H1 (cell line): ENCODE measurements at regions not wholly inside any gene's neighbourhood (a gene's known extent, or its start where the extent isn't known, plus 50 kb on each side); places are given as distances from the start of the nearest gene placed in this dataset.

ENCODE experiments used
- CTCF ChIA-PET: fragments of 300-600 bp; sonication (Branson Sonifier 250); formaldehyde crosslinking; loops from one replicate; lab custom pipeline; 2021; ENCODE audit not compliant: partially characterized antibody; lab: Charles Lee
- POLR2A ChIA-PET: fragments of 300-600 bp; sonication (Branson Sonifier 250); formaldehyde crosslinking; loops from one replicate; lab custom pipeline; 2021; ENCODE audit warnings: inconsistent platforms; ENCODE audit not compliant: partially characterized antibody; lab: Charles Lee
- DNase-seq, 2 experiments: peaks; one replicate each; pipeline versions ENCODE4 v3.0.0 to v3.0.0-alpha.2; 2010 to 2022; ENCODE audit warnings: low spot score in 2 of 2, low read depth in 1 of 2, mixed read lengths in 1 of 2
- FAIRE-seq: peaks from 2 replicates; lab custom pipeline; 2011; peaks lifted over from hg19 to GRCh38; lab: Jason Lieb, UNC
- H2AFZ ChIP-seq: 2 replicates; pipeline ENCODE4 v1.8.1; 2012; ENCODE audit warnings: low read length, inconsistent platforms
- H2AK5ac ChIP-seq: 2 replicates; pipeline ENCODE4 v1.6.1; 2013; ENCODE audit warnings: low read depth, low read length
- H2BK120ac ChIP-seq: replicated peaks from 2 replicates; pipeline ENCODE3; 2013; ENCODE audit warnings: low read depth, low read length, inconsistent platforms
- H2BK12ac ChIP-seq: 2 replicates; pipeline ENCODE4 v1.6.1; 2013; ENCODE audit warnings: low read depth, low read length
- H2BK15ac ChIP-seq: 2 replicates; pipeline ENCODE4 v1.6.1; 2013; ENCODE audit warnings: low read length
- H2BK20ac ChIP-seq: 2 replicates; pipeline ENCODE4 v1.6.1; 2013; ENCODE audit warnings: low read length
- H2BK5ac ChIP-seq: 2 replicates; pipeline ENCODE4 v1.6.1; 2013; ENCODE audit warnings: low read depth, low read length
- H3K14ac ChIP-seq: 2 replicates; pipeline ENCODE4 v1.6.1; 2013; ENCODE audit warnings: inconsistent platforms; ENCODE audit not compliant: insufficient read length
- H3K18ac ChIP-seq: 2 replicates; pipeline ENCODE4 v1.6.1; 2013; ENCODE audit warnings: low read length; ENCODE audit errors: extremely low read depth
- H3K23ac ChIP-seq: 2 replicates; pipeline ENCODE4 v1.6.1; 2013; ENCODE audit warnings: inconsistent platforms; ENCODE audit not compliant: insufficient read length
- H3K23me2 ChIP-seq: 2 replicates; pipeline ENCODE4 v1.6.1; 2013; ENCODE audit warnings: low read depth, low read length
- H3K27ac ChIP-seq: 2 replicates; pipeline ENCODE4 v1.6.1; 2011; ENCODE audit warnings: low read depth, low read length, inconsistent platforms
- H3K27me3 ChIP-seq, 4 experiments: replicated peaks in 1 of 4; 1 replicate in 1 of 4; 2 replicates in 3 of 4; pipeline versions ENCODE4 v1.6.1 to v1.8.1; 2011 to 2013; ENCODE audit warnings: low read length in 3 of 4, mild to moderate bottlenecking in 3 of 4, inconsistent platforms in 2 of 4, mixed read lengths in 2 of 4, moderate library complexity in 1 of 4; ENCODE audit not compliant: control insufficient read depth in 3 of 4, insufficient read depth in 3 of 4; ENCODE audit errors: extremely low read depth in 1 of 4
- H3K36me3 ChIP-seq, 4 experiments: 2 replicates each; pipeline versions ENCODE4 v1.6.1 to v1.8.1; 2011 to 2013; ENCODE audit warnings: mild to moderate bottlenecking in 4 of 4, low read length in 3 of 4, moderate library complexity in 2 of 4, control low read depth in 1 of 4, inconsistent platforms in 1 of 4; ENCODE audit not compliant: insufficient read depth in 4 of 4, control insufficient read depth in 2 of 4
- H3K4ac ChIP-seq: replicated peaks from 2 replicates; pipeline ENCODE3; 2013; ENCODE audit warnings: low read length, low read depth, mixed read lengths, inconsistent platforms; ENCODE audit not compliant: insufficient read length
- H3K4me1 ChIP-seq, 4 experiments: replicated peaks in 1 of 4; 1 replicate in 1 of 4; 2 replicates in 3 of 4; pipeline versions ENCODE4 v1.6.1 to v1.8.1; 2011 to 2013; ENCODE audit warnings: low read length in 3 of 4, inconsistent platforms in 2 of 4, mixed read lengths in 1 of 4; ENCODE audit not compliant: insufficient read depth in 4 of 4, control insufficient read depth in 3 of 4
- H3K4me2 ChIP-seq, 2 experiments: 2 replicates each; pipeline versions ENCODE4 v1.6.1 to v1.8.1; 2011 to 2013; ENCODE audit warnings: low read depth in 2 of 2, low read length in 2 of 2, control low read depth in 1 of 2, inconsistent platforms in 1 of 2, mild to moderate bottlenecking in 1 of 2; ENCODE audit not compliant: insufficient read depth in 1 of 2
- H3K4me3 ChIP-seq, 4 experiments: fragments of 200-600, 300-600 bp in 1 of 4; sonication (generic), shearing (Covaris generic), sonication (Bioruptor Twin) in 1 of 4; 2 replicates each; pipeline versions ENCODE4 v1.5.1 to v1.8.1; 2011 to 2016; ENCODE audit warnings: low read length in 4 of 4, low read depth in 3 of 4, control low read depth in 2 of 4, inconsistent platforms in 2 of 4, mild to moderate bottlenecking in 2 of 4, mixed read lengths in 1 of 4, moderate library complexity in 1 of 4; ENCODE audit not compliant: insufficient read depth in 2 of 4; ENCODE audit errors: extremely low read depth in 1 of 4
- H3K56ac ChIP-seq: replicated peaks from 2 replicates; pipeline ENCODE3; 2013; ENCODE audit warnings: low read depth, mild to moderate bottlenecking, mixed read lengths, low read length, inconsistent platforms; ENCODE audit not compliant: insufficient read length
- H3K79me1 ChIP-seq: 2 replicates; pipeline ENCODE4 v1.6.1; 2013; ENCODE audit warnings: low read depth, low read length, control low read depth
- H3K79me2 ChIP-seq, 2 experiments: 2 replicates each; pipeline versions ENCODE4 v1.6.1 to v1.8.1; 2012 to 2013; ENCODE audit warnings: low read length in 2 of 2, mild to moderate bottlenecking in 2 of 2, inconsistent platforms in 1 of 2; ENCODE audit not compliant: insufficient read depth in 2 of 2, control insufficient read depth in 1 of 2
- H3K9ac ChIP-seq, 4 experiments: replicated peaks in 1 of 4; 1 replicate in 1 of 4; 2 replicates in 3 of 4; pipeline versions ENCODE4 v1.6.1 to v1.8.1; 2011 to 2013; ENCODE audit warnings: low read depth in 3 of 4, low read length in 3 of 4, control low read depth in 2 of 4, mild to moderate bottlenecking in 2 of 4, moderate library complexity in 2 of 4, inconsistent platforms in 1 of 4; ENCODE audit errors: extremely low read depth in 1 of 4
- H3K9me3 ChIP-seq, 2 experiments: 2 replicates each; pipeline versions ENCODE4 v1.6.1 to v1.8.1; 2012 to 2013; ENCODE audit warnings: mild to moderate bottlenecking in 2 of 2, moderate library complexity in 2 of 2, control low read depth in 1 of 2, inconsistent platforms in 1 of 2, low read depth in 1 of 2, low read length in 1 of 2, mixed read lengths in 1 of 2; ENCODE audit not compliant: insufficient read depth in 2 of 2
- H4K20me1 ChIP-seq, 2 experiments: replicated peaks in 1 of 2; 2 replicates each; pipeline versions ENCODE3 to v1.8.1; 2011 to 2013; ENCODE audit warnings: inconsistent platforms in 2 of 2, low read length in 2 of 2, mild to moderate bottlenecking in 1 of 2; ENCODE audit not compliant: insufficient read depth in 2 of 2, control insufficient read depth in 1 of 2
- H4K5ac ChIP-seq: 2 replicates; pipeline ENCODE4 v1.6.1; 2013; ENCODE audit warnings: low read length, low read depth, mixed read lengths, inconsistent platforms; ENCODE audit not compliant: insufficient read length
- H4K8ac ChIP-seq: 2 replicates; pipeline ENCODE4 v1.8.0; 2013; ENCODE audit warnings: mild to moderate bottlenecking, moderate library complexity, low read length, inconsistent platforms; ENCODE audit not compliant: insufficient read depth; ENCODE audit errors: extremely low read depth
- H4K91ac ChIP-seq: replicated peaks from 2 replicates; pipeline ENCODE3; 2013; ENCODE audit warnings: low read length, mixed read lengths, inconsistent platforms; ENCODE audit not compliant: insufficient read length
- EGR1 ChIP-seq: IDR thresholded peaks from 2 replicates; pipeline ENCODE4 v1.6.1; 2011; ENCODE audit warnings: low read depth, low read length, borderline replicate concordance
- KDM1A ChIP-seq: fragments of 200-600, 300-600 bp; sonication (generic); IDR thresholded peaks from 2 replicates; pipeline ENCODE4 v1.7.1; 2016; ENCODE audit warnings: mild to moderate bottlenecking, low read length, borderline replicate concordance
- RBBP5 ChIP-seq: IDR thresholded peaks from 2 replicates; pipeline ENCODE4 v1.7.1; 2012; ENCODE audit warnings: low read depth, mild to moderate bottlenecking, inconsistent platforms, low read length, moderate library complexity, borderline replicate concordance
- SAP30 ChIP-seq: fragments of 300-600 bp; sonication (generic); IDR thresholded peaks from 2 replicates; pipeline ENCODE4 v1.7.1; 2012; ENCODE audit warnings: low read length, moderate library complexity, mild to moderate bottlenecking, inconsistent platforms; ENCODE audit not compliant: insufficient read depth, insufficient replicate concordance
- SUZ12 ChIP-seq: fragments of 200-600 bp; sonication (generic); IDR thresholded peaks from 2 replicates; pipeline ENCODE4 v1.6.1; 2012; ENCODE audit warnings: mild to moderate bottlenecking, inconsistent platforms, low read length, moderate library complexity, mixed read lengths
- WGBS, 2 experiments: shearing (Covaris generic) in 1 of 2; methylation state at CpG; one replicate each; pipeline versions ENCODE4 v1.1.6 to v1.1.7; 2013 to 2015; ENCODE audit warnings: low lambda C conversion rate in 2 of 2, mixed read lengths in 2 of 2, inconsistent platforms in 1 of 2, low coverage in 1 of 2, missing lambda C conversion rate in 1 of 2; ENCODE audit not compliant: insufficient replicate concordance in 2 of 2, insufficient coverage in 1 of 2, insufficient read length in 1 of 2; ENCODE audit errors: extremely low coverage in 1 of 2, missing lambda C conversion rate in 1 of 2; 5-methylcytosine and 5-hydroxymethylcytosine counted together
- TF ChIP-seq, protein P1 (sequence below): IDR thresholded peaks from 2 replicates; pipeline ENCODE4 v1.6.1; 2012; ENCODE audit warnings: inconsistent platforms
- TF ChIP-seq, protein P2 (sequence below): IDR thresholded peaks from 2 replicates; pipeline ENCODE4 v1.6.1; 2011; ENCODE audit warnings: low read length, improper control_type of control experiment

DNA sequence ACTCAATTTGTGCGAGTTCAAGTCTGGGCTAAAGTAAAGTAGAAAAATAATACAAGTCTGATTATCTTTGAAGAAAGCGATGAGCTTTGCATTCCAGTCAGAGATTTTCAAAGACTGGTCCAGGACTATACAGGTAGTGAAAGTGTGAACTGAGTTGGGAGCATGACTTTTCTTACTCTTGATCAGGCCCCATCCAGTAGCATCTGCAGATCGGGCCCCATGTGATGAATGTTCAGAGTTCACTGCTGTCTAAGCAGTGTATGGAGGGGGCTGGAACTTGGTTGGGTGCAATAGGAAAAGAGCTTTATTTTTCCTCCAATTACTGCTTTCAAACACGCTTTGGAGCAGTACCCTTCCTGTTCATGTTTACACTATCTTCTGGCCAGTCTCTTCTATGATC lies 747.4 kb upstream of the ID2 start:
- Histone ChIP-seq H3K36me3 (no peaks in the 10 kb centered on the region), H3K9ac (no peak overlapping the region), H3K9me3 (no peaks in the 10 kb centered on the region), H3K27ac (no peak overlapping the region), H3K4ac (no peak overlapping the region), H3K23me2 (no peaks in the 10 kb centered on the region), H2AK5ac (no peak overlapping the region), H3K4me3 (no peak overlapping the region), H3K4me1 (peaks cover 0 to 5% (median 0%) of the 10 kb centered on the region in 4 experiments; a peak in 1 of 7 replicates), H4K8ac (no peak overlapping the region), H2BK20ac (no peak overlapping the region), H4K91ac (no peak overlapping the region), H3K56ac (no peak overlapping the region), H2BK5ac (no peak overlapping the region), H2AFZ (no peak overlapping the region), H3K23ac (no peak overlapping the region), H3K79me1 (no peaks in the 10 kb centered on the region), H3K18ac (no peak overlapping the region), H4K20me1 (no peaks in the 10 kb centered on the region), H3K79me2 (no peaks in the 10 kb centered on the region), H2BK12ac (no peak overlapping the region), H4K5ac (no peak overlapping the region), H2BK15ac (no peak overlapping the region), H3K27me3 (no peaks in the 10 kb centered on the region), H3K4me2 (no peak overlapping the region), H2BK120ac (no peak overlapping the region), H3K14ac (no peak overlapping the region)
- DNase-seq: no peak
- FAIRE-seq: no peak
- ChIA-PET CTCF (no interaction called here), POLR2A (no interaction called here)
- WGBS, 2 experiments: 92% methylated on average over 4 of the region's 4 CpGs; no CpG with 5 or more reads in 1 of the 2 experiments
- TF ChIP-seq SUZ12 (no peak), SAP30 (no peak), RBBP5 (no peak), KDM1A (no peak), EGR1 (no peak)
- TF ChIP-seq, protein P1, sequence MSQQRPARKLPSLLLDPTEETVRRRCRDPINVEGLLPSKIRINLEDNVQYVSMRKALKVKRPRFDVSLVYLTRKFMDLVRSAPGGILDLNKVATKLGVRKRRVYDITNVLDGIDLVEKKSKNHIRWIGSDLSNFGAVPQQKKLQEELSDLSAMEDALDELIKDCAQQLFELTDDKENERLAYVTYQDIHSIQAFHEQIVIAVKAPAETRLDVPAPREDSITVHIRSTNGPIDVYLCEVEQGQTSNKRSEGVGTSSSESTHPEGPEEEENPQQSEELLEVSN: no peak
- TF ChIP-seq, protein P2, sequence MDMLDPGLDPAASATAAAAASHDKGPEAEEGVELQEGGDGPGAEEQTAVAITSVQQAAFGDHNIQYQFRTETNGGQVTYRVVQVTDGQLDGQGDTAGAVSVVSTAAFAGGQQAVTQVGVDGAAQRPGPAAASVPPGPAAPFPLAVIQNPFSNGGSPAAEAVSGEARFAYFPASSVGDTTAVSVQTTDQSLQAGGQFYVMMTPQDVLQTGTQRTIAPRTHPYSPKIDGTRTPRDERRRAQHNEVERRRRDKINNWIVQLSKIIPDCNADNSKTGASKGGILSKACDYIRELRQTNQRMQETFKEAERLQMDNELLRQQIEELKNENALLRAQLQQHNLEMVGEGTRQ: no peak
